GM15510 (cell line): ENCODE measurements at regions not wholly inside any gene's neighbourhood (a gene's known extent, or its start where the extent isn't known, plus 50 kb on each side); places are given as distances from the start of the nearest gene placed in this dataset.

ENCODE experiments used
- POLR2A ChIP-seq: IDR thresholded peaks from 3 replicates; pipeline ENCODE4 v1.6.1; 2011; ENCODE audit warnings: borderline replicate concordance; ENCODE audit not compliant: insufficient read length; ENCODE audit errors: extremely low read depth

DNA sequence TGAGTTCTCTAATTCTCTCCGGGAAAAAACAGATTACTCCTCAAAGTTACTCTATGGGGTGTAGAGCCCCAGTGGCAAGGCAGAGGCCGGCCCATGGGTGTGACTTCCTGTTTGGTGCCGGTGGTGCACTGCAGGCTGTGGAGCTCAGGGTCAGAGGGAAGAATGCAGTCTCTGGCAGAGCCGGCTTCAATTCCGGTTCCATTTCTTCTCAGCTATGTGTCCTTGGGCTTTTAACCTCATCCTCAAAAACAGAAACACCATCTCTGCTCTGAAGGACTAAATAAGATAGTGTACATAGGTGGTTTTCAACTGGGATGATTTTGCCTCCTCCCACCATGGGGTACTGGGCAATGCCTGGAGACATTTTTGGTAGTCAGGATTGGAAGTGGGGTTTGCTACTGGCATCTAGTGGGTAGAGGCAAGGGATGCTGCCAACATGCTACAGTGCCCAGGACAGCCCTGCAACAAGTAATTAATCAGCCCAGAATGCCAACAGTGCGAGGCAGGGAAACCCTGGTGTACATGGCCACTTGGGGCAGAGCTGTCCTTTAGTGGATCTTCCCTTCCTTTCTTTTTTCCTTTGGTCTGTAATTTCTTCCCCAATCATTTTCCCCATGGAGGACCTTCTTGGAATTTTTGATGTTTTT, 81.2 kb downstream of the INSIG2 start:
- TF ChIP-seq POLR2A, result no peak

DNA sequence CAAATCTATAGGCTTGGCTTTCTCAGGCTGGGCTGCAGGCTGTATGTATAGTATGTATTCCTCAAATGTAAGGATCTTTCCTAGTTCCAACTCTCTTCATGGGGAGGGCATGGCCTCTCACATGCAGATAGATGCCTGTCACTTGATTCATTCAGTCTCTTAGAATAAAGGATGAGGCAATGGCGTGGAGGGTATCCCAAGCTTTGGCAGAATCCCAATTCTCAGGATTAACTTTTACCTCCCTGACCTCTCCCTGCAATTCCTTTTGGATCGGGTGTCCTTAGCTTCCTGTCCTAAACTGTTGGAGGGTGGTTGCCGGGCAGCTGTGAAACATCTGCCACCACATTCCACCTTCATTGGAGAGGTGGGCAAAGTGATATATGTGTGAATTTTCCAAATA, 80.3 kb downstream of the INSIG2 start:
- no peak for TF ChIP-seq POLR2A

DNA sequence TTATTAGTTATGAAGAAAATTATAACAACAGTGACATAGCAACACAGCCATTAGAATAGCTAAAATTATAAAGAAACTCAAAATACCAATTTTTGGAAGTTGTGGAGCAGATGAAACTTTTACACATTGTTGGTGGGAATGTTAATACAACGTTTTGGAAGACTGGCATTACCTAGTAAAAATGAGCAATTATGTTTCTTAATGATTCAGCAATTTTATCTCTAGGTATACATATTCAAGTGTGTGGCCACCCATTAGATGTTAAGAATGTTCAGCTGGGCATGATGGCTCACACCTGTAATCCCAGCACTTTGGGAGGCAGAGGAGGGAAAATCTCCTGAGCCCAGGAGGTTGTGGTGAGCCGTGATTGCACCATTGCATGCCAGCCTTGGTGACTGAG, 78.8 kb downstream of the INSIG2 start:
- TF ChIP-seq POLR2A, result no peak

DNA sequence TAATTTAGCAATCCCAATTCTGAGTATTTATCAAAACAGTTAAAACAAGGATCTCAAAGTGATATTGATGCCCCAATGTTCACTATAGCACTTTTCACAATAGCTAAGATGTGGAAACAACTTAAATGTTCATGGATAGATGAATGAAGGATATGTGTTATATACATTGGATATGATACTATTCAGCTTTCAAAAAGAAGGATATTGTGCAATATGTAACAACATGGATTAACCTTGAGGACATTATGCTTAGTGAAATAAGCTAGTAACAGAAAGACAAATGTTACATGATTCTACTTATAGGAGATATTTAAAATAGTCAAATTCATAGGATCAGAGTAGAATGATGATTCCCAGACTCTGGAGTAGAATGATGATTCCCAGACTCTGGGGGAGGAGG, 78.0 kb downstream of the INSIG2 start:
- no peak for TF ChIP-seq POLR2A

DNA sequence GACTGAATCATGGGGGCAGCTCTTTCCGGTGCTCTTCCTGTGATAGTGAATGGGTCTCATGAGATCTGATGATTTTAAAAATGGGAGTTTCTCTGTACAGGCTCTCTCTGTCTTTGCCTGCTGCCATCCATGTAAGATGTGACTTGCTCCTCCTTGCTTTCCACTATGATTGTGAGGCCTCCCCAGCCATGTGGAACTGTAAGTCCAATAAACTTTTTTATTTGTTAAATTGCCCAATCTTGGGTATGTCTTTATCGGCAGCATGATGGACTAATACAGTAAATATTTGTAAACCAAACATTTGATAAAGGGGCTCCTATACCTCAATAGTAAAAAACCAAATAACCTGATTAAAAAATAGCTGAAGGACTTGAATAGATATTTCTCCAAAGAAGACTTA, 77.3 kb downstream of the INSIG2 start:
- TF ChIP-seq POLR2A, result no peak
